HepG2 (cell line): ENCODE measurements at regions not wholly inside any gene's neighbourhood (a gene's known extent, or its start where the extent isn't known, plus 50 kb on each side); places are given as distances from the start of the nearest gene placed in this dataset.

Source experiments
- ATF7 ChIP-seq, 2 experiments: fragments of 450-650 bp in 1 of 2; sonication (generic) in 1 of 2; formaldehyde crosslinking in 1 of 2; IDR thresholded peaks; 2 replicates each; pipeline versions ENCODE4 v1.4.0 to v1.6.1; 2016 to 2020; ENCODE audit warnings: antibody characterized with exemption in 1 of 2, mild to moderate bottlenecking in 1 of 2, missing genetic modification reagents in 1 of 2
- CTCF ChIP-seq: sonication (generic); formaldehyde crosslinking; IDR thresholded peaks from 2 replicates; pipeline ENCODE4 v1.5.0; 2020; ENCODE audit warnings: mild to moderate bottlenecking, missing genetic modification reagents, moderate library complexity
- FIP1L1 ChIP-seq: fragments of 200-400 bp; formaldehyde crosslinking; IDR thresholded peaks from 2 replicates; pipeline ENCODE4 v1.6.1; 2018; ENCODE audit warnings: low read depth, mild to moderate bottlenecking, low read length, moderate library complexity, borderline replicate concordance; ENCODE audit not compliant: insufficient read depth
- FOXM1 ChIP-seq: sonication (generic); formaldehyde crosslinking; IDR thresholded peaks from 2 replicates; pipeline ENCODE4 v1.5.0; 2020; ENCODE audit warnings: missing genetic modification reagents
- RELA ChIP-seq: sonication (generic); formaldehyde crosslinking; IDR thresholded peaks from 2 replicates; pipeline ENCODE4 v1.4.0; 2020; ENCODE audit warnings: missing genetic modification reagents
- ZNF883 ChIP-seq: sonication (generic); formaldehyde crosslinking; IDR thresholded peaks from 2 replicates; pipeline ENCODE4 v1.5.1; 2020; ENCODE audit warnings: mild to moderate bottlenecking, missing genetic modification reagents; ENCODE audit errors: not compliant biosample characterization

DNA sequence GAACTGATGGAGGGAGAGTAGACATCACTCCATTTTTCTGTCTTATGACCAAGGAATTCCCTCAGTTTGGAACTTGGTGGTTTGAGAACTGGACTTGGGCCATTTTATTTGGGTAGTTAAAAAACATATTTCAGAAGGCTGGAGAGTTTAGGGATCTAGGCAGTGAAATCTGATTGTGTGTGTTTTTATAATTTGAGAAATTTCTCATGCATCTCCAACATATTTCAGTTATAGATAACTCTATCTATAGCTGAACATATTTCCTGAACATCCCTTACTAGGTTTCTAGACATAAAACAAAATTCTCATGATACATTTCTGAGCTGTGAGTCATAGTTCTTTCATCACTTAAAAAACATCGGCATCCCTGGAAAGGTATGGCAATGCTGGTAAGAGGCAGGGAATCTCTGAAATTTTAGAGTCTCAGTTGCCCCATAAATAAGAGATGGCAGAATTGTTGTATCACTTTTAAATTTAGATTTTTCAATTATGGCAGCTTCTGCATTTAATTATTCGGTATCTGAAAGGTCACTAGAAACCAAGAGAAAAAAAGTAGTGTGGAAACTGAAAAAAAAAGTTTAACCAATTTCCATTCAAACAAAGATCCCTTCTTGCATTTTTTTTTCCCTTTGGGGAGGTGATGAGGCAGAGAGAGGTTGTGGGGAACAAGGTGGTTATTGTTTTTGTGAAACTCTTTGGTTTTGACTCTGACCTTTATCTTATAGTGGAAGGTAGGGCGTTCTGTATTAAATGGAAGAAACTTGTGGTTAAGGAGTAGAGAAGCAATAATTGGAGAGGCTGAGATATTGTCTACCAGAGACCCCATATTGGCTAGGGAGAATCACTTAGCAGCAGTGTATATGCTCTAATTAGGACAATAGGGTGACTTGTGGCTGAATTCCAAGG is 102.9 kb downstream of the FASLG start:
- TF ChIP-seq FIP1L1 (no peak), RELA (no peak), CTCF (CRISPR knock-in tag) (no peak), FOXM1 (CRISPR knock-in tag) (no peak), ZNF883 (no peak), ATF7 (IDR thresholded peaks at IDR 0.05) (no peak), ATF7 (CRISPR knock-in tag; IDR thresholded peaks at IDR 0.05) (no peak)
